Keratinocyte (primary cell): ENCODE measurements at regions not wholly inside any gene's neighbourhood (a gene's known extent, or its start where the extent isn't known, plus 50 kb on each side); places are given as distances from the start of the nearest gene placed in this dataset.

ENCODE experiments used
- DNase-seq: peaks from one replicate; pipeline ENCODE4 v3.0.0-alpha.2; 2011; ENCODE audit warnings: low read depth, missing footprints, low spot score
- FAIRE-seq: peaks from 2 replicates; lab custom pipeline; 2011; peaks lifted over from hg19 to GRCh38; lab: Jason Lieb, UNC
- H2AFZ ChIP-seq: 2 replicates; pipeline ENCODE4 v1.6.0; 2012; ENCODE audit warnings: low read length, control low read depth, inconsistent platforms; ENCODE audit not compliant: control insufficient read depth
- H3K27ac ChIP-seq: 2 replicates; pipeline ENCODE4 v1.5.1; 2011; ENCODE audit warnings: low read length; ENCODE audit not compliant: control insufficient read depth, insufficient read depth
- H3K27me3 ChIP-seq: 3 replicates; pipeline ENCODE4 v1.6.0; 2011; ENCODE audit warnings: low read length; ENCODE audit not compliant: control insufficient read depth, insufficient read depth; ENCODE audit errors: extremely low read depth
- H3K36me3 ChIP-seq, 2 experiments: 2 replicates in 1 of 2; 3 replicates in 1 of 2; pipeline ENCODE4 v1.5.1; 2011; ENCODE audit warnings: low read length in 2 of 2, mild to moderate bottlenecking in 1 of 2; ENCODE audit not compliant: control insufficient read depth in 2 of 2, insufficient read depth in 2 of 2; ENCODE audit errors: extremely low read depth in 1 of 2
- H3K4me1 ChIP-seq: 3 replicates; pipeline ENCODE4 v1.5.1; 2011; ENCODE audit warnings: low read length; ENCODE audit not compliant: control insufficient read depth, insufficient read depth; ENCODE audit errors: extremely low read depth
- H3K4me2 ChIP-seq: 3 replicates; pipeline ENCODE4 v1.6.0; 2011; ENCODE audit warnings: low read depth, low read length; ENCODE audit not compliant: control insufficient read depth, insufficient read depth; ENCODE audit errors: extremely low read depth
- H3K4me3 ChIP-seq, 3 experiments: fragments of 200-600 bp in 1 of 3; sonication (generic) in 1 of 3; 2 replicates in 2 of 3; 3 replicates in 1 of 3; pipeline ENCODE4 v1.5.1; 2011 to 2016; ENCODE audit warnings: low read length in 3 of 3, mild to moderate bottlenecking in 3 of 3, control low read depth in 2 of 3, inconsistent platforms in 1 of 3, low read depth in 1 of 3, mixed read lengths in 1 of 3, mixed run types in 1 of 3, moderate library complexity in 1 of 3; ENCODE audit not compliant: control insufficient read depth in 2 of 3, insufficient read depth in 2 of 3; ENCODE audit errors: extremely low read depth in 1 of 3
- H3K79me2 ChIP-seq: 2 replicates; pipeline ENCODE4 v1.6.0; 2012; ENCODE audit warnings: low read length; ENCODE audit not compliant: control insufficient read depth, insufficient read depth
- H3K9ac ChIP-seq: 3 replicates; pipeline ENCODE4 v1.6.0; 2011; ENCODE audit warnings: low read length; ENCODE audit not compliant: control insufficient read depth, insufficient read depth; ENCODE audit errors: extremely low read depth
- H3K9me1 ChIP-seq: 3 replicates; pipeline ENCODE4 v1.6.0; 2011; ENCODE audit warnings: low read length; ENCODE audit not compliant: control insufficient read depth, insufficient read depth; ENCODE audit errors: extremely low read depth
- H3K9me3 ChIP-seq: 2 replicates; pipeline ENCODE4 v1.5.1; 2012; ENCODE audit warnings: low read depth, low read length; ENCODE audit not compliant: control insufficient read depth
- H4K20me1 ChIP-seq: 3 replicates; pipeline ENCODE4 v1.6.0; 2011; ENCODE audit warnings: low read length; ENCODE audit not compliant: control insufficient read depth, insufficient read depth; ENCODE audit errors: extremely low read depth
- EZH2 ChIP-seq: IDR thresholded peaks from one replicate; pipeline ENCODE4 v1.6.1; 2012; ENCODE audit warnings: inconsistent platforms, mild to moderate bottlenecking, low read length, moderate library complexity
- dilution Hi-C: fragments of 300-500 bp; cut with MboI; formaldehyde crosslinking; loops from one replicate; pipeline ENCODE4 v1.7.0; 2020; ENCODE audit warnings: low sequenced_read_pairs; ENCODE audit not compliant: extremely low pct_ligation_motif_present
- TF ChIP-seq, protein P1 (sequence below), 3 experiments: IDR thresholded peaks in 1 of 3; conservative IDR thresholded peaks in 1 of 3; optimal IDR thresholded peaks in 1 of 3; 2 replicates in 2 of 3; 3 replicates in 1 of 3; pipeline versions ENCODE3 to v1.5.1; 2011; ENCODE audit warnings: low read length in 3 of 3, mild to moderate bottlenecking in 3 of 3, moderate library complexity in 2 of 3, control low read depth in 1 of 3, inconsistent platforms in 1 of 3; ENCODE audit not compliant: insufficient read depth in 2 of 3; ENCODE audit errors: extremely low read depth in 1 of 3

DNA sequence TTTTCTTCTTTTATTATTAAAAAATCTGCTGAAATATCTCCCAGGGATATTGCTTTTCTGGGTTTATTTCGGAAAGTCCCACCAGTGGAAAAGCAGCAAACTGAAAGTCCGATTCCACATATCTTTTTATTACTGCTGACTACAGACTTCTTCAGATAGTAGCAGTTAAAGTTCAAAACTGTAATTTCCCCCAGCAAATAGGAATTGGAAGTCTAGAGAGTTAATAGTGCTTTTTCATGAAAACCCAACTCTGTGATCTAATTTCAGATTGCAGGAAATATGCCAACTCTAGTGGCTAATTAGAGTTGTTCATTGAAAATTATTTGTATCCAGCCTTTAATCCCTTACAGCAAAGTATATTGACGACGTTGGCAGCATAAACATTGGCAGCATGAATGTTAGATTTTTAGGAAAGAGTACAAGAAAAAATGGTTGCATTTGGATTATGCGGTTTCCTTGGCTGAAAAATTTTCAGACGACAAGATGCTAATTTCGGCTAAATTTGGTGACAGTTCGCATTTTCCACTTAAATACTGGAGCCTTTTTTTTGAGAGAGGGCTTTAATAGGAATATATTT lies 472.9 kb upstream of the CBLB start:
- H3K79me2 ChIP-seq = no peaks in the 10 kb centered on the region
- H3K4me1 ChIP-seq = no peaks in the 10 kb centered on the region
- no peak for TF ChIP-seq EZH2
- TF ChIP-seq, protein P1, sequence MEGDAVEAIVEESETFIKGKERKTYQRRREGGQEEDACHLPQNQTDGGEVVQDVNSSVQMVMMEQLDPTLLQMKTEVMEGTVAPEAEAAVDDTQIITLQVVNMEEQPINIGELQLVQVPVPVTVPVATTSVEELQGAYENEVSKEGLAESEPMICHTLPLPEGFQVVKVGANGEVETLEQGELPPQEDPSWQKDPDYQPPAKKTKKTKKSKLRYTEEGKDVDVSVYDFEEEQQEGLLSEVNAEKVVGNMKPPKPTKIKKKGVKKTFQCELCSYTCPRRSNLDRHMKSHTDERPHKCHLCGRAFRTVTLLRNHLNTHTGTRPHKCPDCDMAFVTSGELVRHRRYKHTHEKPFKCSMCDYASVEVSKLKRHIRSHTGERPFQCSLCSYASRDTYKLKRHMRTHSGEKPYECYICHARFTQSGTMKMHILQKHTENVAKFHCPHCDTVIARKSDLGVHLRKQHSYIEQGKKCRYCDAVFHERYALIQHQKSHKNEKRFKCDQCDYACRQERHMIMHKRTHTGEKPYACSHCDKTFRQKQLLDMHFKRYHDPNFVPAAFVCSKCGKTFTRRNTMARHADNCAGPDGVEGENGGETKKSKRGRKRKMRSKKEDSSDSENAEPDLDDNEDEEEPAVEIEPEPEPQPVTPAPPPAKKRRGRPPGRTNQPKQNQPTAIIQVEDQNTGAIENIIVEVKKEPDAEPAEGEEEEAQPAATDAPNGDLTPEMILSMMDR (optimal IDR thresholded peaks at IDR 0.05 in 1 of 3, IDR thresholded peaks at IDR 0.05 in 1 of 3, conservative IDR thresholded peaks at IDR 0.05 in 1 of 3; ENCODE audit: extremely low read depth in 1 of 3, insufficient read depth in 2 of 3, low read length in 3 of 3) = no peak
- no peak overlapping the region for H3K27ac ChIP-seq
- no peaks in the 10 kb centered on the region for H3K27me3 ChIP-seq
- FAIRE-seq (no peak), DNase-seq (no peak)
- H3K9ac ChIP-seq = no peak overlapping the region
- no peak overlapping the region for H3K4me3 ChIP-seq
- no peaks in the 10 kb centered on the region for H4K20me1 ChIP-seq
- H3K9me3 ChIP-seq = no peaks in the 10 kb centered on the region
- dilution Hi-C loops = no loop called here
- H3K4me2 ChIP-seq = no peak overlapping the region
- no peaks in the 10 kb centered on the region for H3K9me1 ChIP-seq
- H2AFZ ChIP-seq = no peak overlapping the region
- no peaks in the 10 kb centered on the region for H3K36me3 ChIP-seq

DNA sequence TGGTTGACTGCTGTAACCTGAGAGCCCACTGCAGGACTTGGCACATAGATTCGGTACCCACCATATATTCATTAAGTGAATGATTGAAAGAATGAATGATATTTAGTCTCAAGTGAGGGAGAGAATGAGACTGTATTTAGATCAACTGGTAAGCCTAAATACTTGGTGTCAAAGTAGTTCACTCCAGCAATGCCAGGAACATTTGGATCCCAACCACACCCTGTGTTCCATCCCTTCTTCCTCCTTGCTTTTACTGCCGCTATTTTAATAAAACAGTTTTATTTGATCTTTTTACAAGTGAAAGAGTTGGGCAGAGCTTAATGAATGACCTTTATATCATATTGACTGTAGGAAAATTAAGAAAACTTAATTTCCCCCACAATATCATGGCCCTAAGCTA lies 473.6 kb upstream of the CBLB start:
- H3K27ac ChIP-seq = no peak overlapping the region
- H3K9me3 ChIP-seq = no peaks in the 10 kb centered on the region
- H3K4me2 ChIP-seq = no peak overlapping the region
- FAIRE-seq (no peak), DNase-seq (no peak)
- TF ChIP-seq, protein P1 (optimal IDR thresholded peaks at IDR 0.05 in 1 of 3, IDR thresholded peaks at IDR 0.05 in 1 of 3, conservative IDR thresholded peaks at IDR 0.05 in 1 of 3; ENCODE audit: extremely low read depth in 1 of 3, insufficient read depth in 2 of 3, low read length in 3 of 3) = no peak
- TF ChIP-seq EZH2 = no peak
- H3K27me3 ChIP-seq = no peaks in the 10 kb centered on the region
- H3K79me2 ChIP-seq = no peaks in the 10 kb centered on the region
- H3K36me3 ChIP-seq = no peaks in the 10 kb centered on the region
- H2AFZ ChIP-seq = no peak overlapping the region
- no peak overlapping the region for H3K9ac ChIP-seq
- dilution Hi-C loops = no loop called here
- H3K9me1 ChIP-seq = no peaks in the 10 kb centered on the region
- no peak overlapping the region for H3K4me3 ChIP-seq
- H3K4me1 ChIP-seq = no peaks in the 10 kb centered on the region
- no peaks in the 10 kb centered on the region for H4K20me1 ChIP-seq
